Psoas muscle (tissue), 7 donors: ENCODE measurements at regions not wholly inside any gene's neighbourhood (a gene's known extent, or its start where the extent isn't known, plus 50 kb on each side); places are given as distances from the start of the nearest gene placed in this dataset.

Experiments used
- ATAC-seq, 4 donors: fragments of 200-7000 bp; cut with Tn5 transposase; one replicate each; pipeline ENCODE4 v1.9.1; 2020; ENCODE audit warnings: moderate library complexity in 3 of 4, mild to moderate bottlenecking in 2 of 4
- DNase-seq, 2 donors: peaks; one replicate each; pipeline ENCODE4 v3.0.0-alpha.2; 2020
- H3K27ac ChIP-seq: fragments of 200-600 bp; one replicate; pipeline ENCODE4 v1.8.0; 2022
- H3K27me3 ChIP-seq, 3 donors: fragments of 200-600 bp in 1 of 3; one replicate each; pipeline versions ENCODE4 v1.6.1 to v1.8.0; 2013 to 2022; ENCODE audit warnings: low read length in 2 of 3, mild to moderate bottlenecking in 2 of 3, moderate library complexity in 1 of 3; ENCODE audit not compliant: insufficient read depth in 3 of 3
- H3K36me3 ChIP-seq, 2 donors: fragments of 200-600 bp in 1 of 2; one replicate each; pipeline versions ENCODE4 v1.6.1 to v1.8.0; 2013 to 2022; ENCODE audit warnings: low read depth in 1 of 2, mild to moderate bottlenecking in 1 of 2, moderate library complexity in 1 of 2; ENCODE audit not compliant: insufficient read depth in 1 of 2
- H3K4me1 ChIP-seq: fragments of 200-600 bp; one replicate; pipeline ENCODE4 v1.8.0; 2022
- H3K4me3 ChIP-seq: fragments of 200-600 bp; one replicate; pipeline ENCODE4 v1.8.0; 2022; ENCODE audit warnings: mild to moderate bottlenecking
- H3K9me3 ChIP-seq: fragments of 200-600 bp; one replicate; pipeline ENCODE4 v1.8.0; 2022
- CTCF ChIP-seq: fragments of 200-600 bp; IDR thresholded peaks from one replicate; pipeline ENCODE4 v1.8.0; 2022; ENCODE audit warnings: antibody characterized with exemption
- WGBS, 3 donors: extraction: QIAGEN DNeasy Blood & Tissue Kit; methylation state at CpG; one replicate each; pipeline versions ENCODE4 v1.1.6 to v1.1.7; 2013; 5-methylcytosine and 5-hydroxymethylcytosine counted together
- intact Hi-C, 2 donors: fragments of 100-400 bp; cut with DNase I; formaldehyde crosslinking; loops; one replicate each; pipeline versions ENCODE4 v1.11.0 to v1.14.2; 2022
- donor health status: healthy with polysubstance abuse.
- donor health status: DM: no; HTN: no; CAD: no; lungs with moderate emphysema.
- donor health status: Bipolar disorder and iron deficiency.
- donor health status: healthy.
- donor health status: DM: yes; HTN: yes; CAD: no.
- donor health status: DM: no; HTN: no; CAD: no.
- donor health status: DM: yes; HTN: yes; CAD: no.

GRCh38 chr16:8483396-8483795 lies 106.9 kb downstream of the TMEM114 start:
- no peak for ATAC-seq
- intact Hi-C loops = no loop called here

DNA sequence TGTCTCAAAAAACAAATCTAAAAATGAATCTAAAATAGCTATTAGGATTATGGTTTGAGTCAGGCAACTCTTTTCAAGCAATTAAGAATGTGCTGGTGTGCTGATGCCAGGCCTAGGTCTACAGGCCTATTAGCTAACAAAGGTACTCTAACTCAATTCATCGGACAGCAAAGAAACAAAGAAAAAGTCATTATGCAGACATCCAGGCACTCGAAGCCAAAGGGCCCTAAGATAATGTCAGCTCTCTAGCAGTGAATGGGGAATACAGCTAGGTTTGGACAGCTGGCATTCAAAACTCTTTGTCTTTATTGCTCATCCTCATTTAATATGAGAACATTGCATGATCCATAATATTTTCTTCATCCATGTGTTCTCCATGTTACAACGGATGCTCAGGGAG lies 108.5 kb downstream of the TMEM114 start:
- ATAC-seq (no peak), DNase-seq (no peak)
- H3K27ac ChIP-seq = no peak overlapping the region
- H3K9me3 ChIP-seq = no peaks in the 10 kb centered on the region
- H3K36me3 ChIP-seq = no peaks in the 10 kb centered on the region
- no peak for TF ChIP-seq CTCF
- H3K4me3 ChIP-seq = no peak overlapping the region
- 64 to 68% (median 67%) methylated on average over 3 of the region's 3 CpGs for WGBS, 3 donors
- H3K4me1 ChIP-seq = no peaks in the 10 kb centered on the region
- intact Hi-C loops = no loop called here
- H3K27me3 ChIP-seq = no peaks in the 10 kb centered on the region

More at GRCh38 chr16:8483396-8483795, 106.9 kb downstream of the TMEM114 start:
- 61 to 70% (median 70%) methylated on average over 8 of the region's 8 CpGs for WGBS, 3 donors
- no peak overlapping the region for H3K27ac ChIP-seq
- H3K36me3 ChIP-seq = no peaks in the 10 kb centered on the region
- no peak for DNase-seq
- H3K4me1 ChIP-seq = no peaks in the 10 kb centered on the region
- no peaks in the 10 kb centered on the region for H3K27me3 ChIP-seq
- H3K9me3 ChIP-seq = no peaks in the 10 kb centered on the region
- no peak overlapping the region for H3K4me3 ChIP-seq
- no peak for TF ChIP-seq CTCF

GRCh38 chr16:8476824-8477223 lies 113.5 kb downstream of the TMEM114 start:
- Histone ChIP-seq H3K27ac (no peak overlapping the region), H3K4me1 (no peaks in the 10 kb centered on the region), H3K27me3 (no peaks in the 10 kb centered on the region), H3K36me3 (no peaks in the 10 kb centered on the region), H3K4me3 (no peak overlapping the region), H3K9me3 (no peaks in the 10 kb centered on the region)
- DNase-seq (no peak), ATAC-seq (no peak)
- whole genome bisulfite sequencing, 3 donors = 79 to 84% (median 79%) methylated on average over 1 of the region's 1 CpG
- TF ChIP-seq CTCF = no peak
- intact Hi-C loops = no loop called here

DNA sequence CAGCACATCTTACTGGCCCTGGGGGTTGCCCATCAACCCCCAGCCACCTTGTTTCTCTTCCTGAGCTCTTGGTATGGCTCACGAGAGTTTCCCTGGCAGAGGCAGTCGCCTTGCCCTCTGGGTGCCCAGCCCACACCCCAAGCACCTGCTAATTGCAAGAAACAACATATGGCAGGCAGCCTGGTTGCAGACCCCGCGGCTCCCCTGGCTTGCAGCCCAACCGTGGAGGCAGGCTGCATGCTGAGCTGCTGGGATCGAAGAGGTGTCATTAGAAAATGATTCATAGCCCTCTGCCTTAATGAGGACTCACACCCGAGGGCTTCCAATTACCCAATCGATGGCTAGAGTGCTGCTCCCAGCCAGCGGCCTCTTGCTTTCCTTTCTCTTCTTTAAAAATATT lies 115.7 kb downstream of the TMEM114 start:
- H3K27ac ChIP-seq = no peak overlapping the region
- no peaks in the 10 kb centered on the region for H3K9me3 ChIP-seq
- H3K4me1 ChIP-seq = no peaks in the 10 kb centered on the region
- H3K27me3 ChIP-seq = no peaks in the 10 kb centered on the region
- DNase-seq (no peak), ATAC-seq (no peak)
- TF ChIP-seq CTCF = no peak
- H3K36me3 ChIP-seq = no peaks in the 10 kb centered on the region
- intact Hi-C loops = no loop called here
- WGBS, 3 donors = 11 to 18% (median 16%) methylated on average over 9 of the region's 9 CpGs
- no peak overlapping the region for H3K4me3 ChIP-seq

DNA sequence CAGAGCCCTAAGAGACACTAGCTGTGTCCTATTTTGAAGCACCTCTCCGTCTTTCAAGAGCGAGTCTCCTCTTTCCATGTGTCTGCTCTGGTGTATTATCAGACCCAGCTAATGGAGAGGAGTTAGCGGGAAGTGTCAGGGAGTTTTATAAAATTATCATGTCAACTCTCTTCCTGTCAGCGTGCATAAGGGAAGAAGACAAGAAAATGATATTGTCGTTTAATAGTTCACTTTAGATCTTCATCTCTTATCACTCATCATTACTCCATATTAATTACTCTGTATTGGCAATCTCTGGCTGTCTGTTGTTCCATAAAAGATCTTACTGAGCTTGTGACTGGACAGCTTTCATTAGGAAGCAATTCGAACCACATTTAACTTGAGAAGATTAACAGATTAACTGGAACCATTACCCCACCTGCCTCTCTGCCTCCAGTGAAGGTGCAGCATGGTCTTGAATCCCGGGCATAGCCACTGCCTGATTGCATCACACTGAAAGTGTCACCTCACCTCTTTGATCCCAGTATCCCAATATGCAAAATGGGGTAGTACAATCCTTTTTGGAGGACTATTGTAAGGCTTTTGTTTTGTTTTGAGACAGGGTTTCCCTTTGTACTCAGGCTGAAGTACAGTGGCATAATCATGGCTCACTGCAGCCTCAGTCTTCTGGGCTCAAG lies 121.1 kb downstream of the TMEM114 start:
- H3K36me3 ChIP-seq = no peaks in the 10 kb centered on the region
- no peak overlapping the region for H3K4me3 ChIP-seq
- H3K27me3 ChIP-seq = no peaks in the 10 kb centered on the region
- no peak overlapping the region for H3K27ac ChIP-seq
- no peaks in the 10 kb centered on the region for H3K4me1 ChIP-seq
- no peak for TF ChIP-seq CTCF
- 78 to 81% (median 79%) methylated on average over 7 of the region's 7 CpGs for WGBS, 3 donors
- intact Hi-C loops = no loop called here
- no peaks in the 10 kb centered on the region for H3K9me3 ChIP-seq
- ATAC-seq (no peak), DNase-seq (no peak)
